HL-60 (cell line): ENCODE measurements at regions not wholly inside any gene's neighbourhood (a gene's known extent, or its start where the extent isn't known, plus 50 kb on each side); places are given as distances from the start of the nearest gene placed in this dataset.

Experiments
- GABPA ChIP-seq: IDR thresholded peaks from 2 replicates; pipeline ENCODE4 v1.6.1; 2012; ENCODE audit warnings: low read depth
- POLR2AphosphoS5 ChIP-seq: IDR thresholded peaks from 2 replicates; pipeline ENCODE4 v1.6.1; 2012; ENCODE audit warnings: low read depth
- SPI1 ChIP-seq: IDR thresholded peaks from 2 replicates; pipeline ENCODE4 v1.6.1; 2012; ENCODE audit warnings: low read depth, mild to moderate bottlenecking, borderline replicate concordance
- TF ChIP-seq, protein P1 (sequence below): IDR thresholded peaks from one replicate; pipeline ENCODE4 v1.5.1; 2011; ENCODE audit warnings: low read length, control low read depth, inconsistent platforms; ENCODE audit not compliant: insufficient read depth
- TF ChIP-seq, protein P2 (sequence below): IDR thresholded peaks from 2 replicates; pipeline ENCODE4 v1.6.1; 2012; ENCODE audit warnings: low read depth; ENCODE audit not compliant: insufficient replicate concordance

DNA sequence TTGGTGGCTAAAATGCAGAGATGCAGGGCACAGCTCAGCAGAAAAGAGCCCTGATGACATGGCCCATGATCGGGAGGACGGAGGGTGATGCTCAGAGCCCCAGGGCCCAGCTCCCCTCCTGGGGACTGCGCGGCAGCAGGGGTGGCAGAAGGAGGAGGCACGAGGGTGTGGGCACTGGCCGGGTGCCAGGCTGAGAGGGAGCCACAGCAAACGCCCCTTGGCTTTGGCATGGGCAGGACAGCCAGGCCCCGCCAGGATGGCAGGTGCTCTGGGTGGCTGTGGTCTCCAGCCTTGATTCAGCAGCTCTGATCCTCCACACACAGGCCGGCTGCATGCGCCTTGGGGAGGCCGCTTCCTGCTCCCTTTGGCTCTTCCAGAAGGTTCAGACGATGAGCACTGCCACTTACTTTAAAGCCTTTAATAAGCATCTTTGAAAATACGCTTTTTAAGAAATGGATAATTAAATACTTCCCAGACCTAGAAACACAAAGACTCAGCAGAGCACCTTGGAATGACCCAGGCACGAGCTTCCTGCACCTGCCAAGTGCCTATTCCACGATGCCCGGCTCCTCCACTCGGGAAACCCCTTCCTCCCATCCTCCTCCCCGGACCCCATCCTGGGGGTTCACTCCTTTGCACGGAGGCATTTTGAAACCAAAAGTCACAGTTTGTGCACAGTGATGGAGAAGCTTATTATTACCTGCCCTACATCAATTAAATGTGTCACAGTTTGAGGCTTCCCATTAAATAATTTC is 78.5 kb upstream of the SNTG2 start:
- TF ChIP-seq, protein P1, sequence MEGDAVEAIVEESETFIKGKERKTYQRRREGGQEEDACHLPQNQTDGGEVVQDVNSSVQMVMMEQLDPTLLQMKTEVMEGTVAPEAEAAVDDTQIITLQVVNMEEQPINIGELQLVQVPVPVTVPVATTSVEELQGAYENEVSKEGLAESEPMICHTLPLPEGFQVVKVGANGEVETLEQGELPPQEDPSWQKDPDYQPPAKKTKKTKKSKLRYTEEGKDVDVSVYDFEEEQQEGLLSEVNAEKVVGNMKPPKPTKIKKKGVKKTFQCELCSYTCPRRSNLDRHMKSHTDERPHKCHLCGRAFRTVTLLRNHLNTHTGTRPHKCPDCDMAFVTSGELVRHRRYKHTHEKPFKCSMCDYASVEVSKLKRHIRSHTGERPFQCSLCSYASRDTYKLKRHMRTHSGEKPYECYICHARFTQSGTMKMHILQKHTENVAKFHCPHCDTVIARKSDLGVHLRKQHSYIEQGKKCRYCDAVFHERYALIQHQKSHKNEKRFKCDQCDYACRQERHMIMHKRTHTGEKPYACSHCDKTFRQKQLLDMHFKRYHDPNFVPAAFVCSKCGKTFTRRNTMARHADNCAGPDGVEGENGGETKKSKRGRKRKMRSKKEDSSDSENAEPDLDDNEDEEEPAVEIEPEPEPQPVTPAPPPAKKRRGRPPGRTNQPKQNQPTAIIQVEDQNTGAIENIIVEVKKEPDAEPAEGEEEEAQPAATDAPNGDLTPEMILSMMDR = no peak
- TF ChIP-seq POLR2AphosphoS5 (no peak), SPI1 (no peak), GABPA (no peak)
- TF ChIP-seq, protein P2, sequence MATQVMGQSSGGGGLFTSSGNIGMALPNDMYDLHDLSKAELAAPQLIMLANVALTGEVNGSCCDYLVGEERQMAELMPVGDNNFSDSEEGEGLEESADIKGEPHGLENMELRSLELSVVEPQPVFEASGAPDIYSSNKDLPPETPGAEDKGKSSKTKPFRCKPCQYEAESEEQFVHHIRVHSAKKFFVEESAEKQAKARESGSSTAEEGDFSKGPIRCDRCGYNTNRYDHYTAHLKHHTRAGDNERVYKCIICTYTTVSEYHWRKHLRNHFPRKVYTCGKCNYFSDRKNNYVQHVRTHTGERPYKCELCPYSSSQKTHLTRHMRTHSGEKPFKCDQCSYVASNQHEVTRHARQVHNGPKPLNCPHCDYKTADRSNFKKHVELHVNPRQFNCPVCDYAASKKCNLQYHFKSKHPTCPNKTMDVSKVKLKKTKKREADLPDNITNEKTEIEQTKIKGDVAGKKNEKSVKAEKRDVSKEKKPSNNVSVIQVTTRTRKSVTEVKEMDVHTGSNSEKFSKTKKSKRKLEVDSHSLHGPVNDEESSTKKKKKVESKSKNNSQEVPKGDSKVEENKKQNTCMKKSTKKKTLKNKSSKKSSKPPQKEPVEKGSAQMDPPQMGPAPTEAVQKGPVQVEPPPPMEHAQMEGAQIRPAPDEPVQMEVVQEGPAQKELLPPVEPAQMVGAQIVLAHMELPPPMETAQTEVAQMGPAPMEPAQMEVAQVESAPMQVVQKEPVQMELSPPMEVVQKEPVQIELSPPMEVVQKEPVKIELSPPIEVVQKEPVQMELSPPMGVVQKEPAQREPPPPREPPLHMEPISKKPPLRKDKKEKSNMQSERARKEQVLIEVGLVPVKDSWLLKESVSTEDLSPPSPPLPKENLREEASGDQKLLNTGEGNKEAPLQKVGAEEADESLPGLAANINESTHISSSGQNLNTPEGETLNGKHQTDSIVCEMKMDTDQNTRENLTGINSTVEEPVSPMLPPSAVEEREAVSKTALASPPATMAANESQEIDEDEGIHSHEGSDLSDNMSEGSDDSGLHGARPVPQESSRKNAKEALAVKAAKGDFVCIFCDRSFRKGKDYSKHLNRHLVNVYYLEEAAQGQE = no peak
